ENCODE measurements at regions not wholly inside any gene's neighbourhood (a gene's known extent, or its start where the extent isn't known, plus 50 kb on each side); places are given as distances from the start of the nearest gene placed in this dataset.

DNA sequence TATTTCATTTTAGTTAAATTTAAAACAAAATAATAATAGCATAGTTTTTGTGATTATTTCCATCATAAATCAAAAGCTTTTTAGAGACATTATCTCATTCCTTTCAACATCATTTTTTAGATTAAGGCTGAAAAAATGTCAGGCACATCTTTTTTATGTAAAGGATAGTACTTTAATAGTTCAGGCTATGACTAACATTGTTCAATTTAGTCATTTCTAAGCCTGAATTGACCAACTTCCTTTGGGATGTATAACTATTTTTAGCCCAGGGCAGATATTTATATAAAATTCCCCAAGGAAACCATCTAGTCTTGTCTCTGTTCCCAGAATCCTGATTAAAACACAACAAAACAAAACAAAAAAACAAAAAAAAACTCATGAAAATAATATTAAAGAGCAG, 145.6 kb upstream of the PCDH18 start:
- DNase-seq (ENCODE audit: low read depth, low spot score): no peak

DNA sequence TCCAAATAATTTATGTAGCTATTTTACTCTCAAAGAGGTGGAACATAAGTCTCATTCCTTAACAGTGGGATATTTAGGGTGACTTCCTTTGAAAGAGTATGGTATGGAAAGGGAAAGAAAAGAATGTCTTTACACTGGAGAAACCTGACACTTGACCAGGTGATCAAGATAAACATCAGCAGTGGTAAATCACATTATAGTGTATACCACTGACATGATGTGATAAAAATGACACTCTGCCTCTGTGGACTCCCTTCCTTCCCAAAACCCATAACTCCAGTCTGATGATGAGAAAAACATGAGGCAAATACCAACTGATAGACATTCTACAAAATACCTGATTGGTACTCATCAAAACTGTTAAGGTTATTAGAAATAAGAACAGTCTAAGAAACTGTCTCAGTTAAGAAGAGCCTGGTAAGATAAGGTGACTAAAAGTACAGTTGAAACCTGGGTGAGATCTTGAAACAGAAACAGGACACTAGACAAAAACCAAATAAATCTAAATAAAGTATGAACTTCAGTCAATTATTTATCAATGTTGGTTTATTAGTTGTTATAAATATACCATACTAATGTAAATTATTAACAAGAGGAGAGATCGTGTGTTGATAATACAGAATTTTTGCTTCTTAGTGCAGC, 144.2 kb upstream of the PCDH18 start:
- no peak for DNase-seq (ENCODE audit: low read depth, low spot score)

DNA sequence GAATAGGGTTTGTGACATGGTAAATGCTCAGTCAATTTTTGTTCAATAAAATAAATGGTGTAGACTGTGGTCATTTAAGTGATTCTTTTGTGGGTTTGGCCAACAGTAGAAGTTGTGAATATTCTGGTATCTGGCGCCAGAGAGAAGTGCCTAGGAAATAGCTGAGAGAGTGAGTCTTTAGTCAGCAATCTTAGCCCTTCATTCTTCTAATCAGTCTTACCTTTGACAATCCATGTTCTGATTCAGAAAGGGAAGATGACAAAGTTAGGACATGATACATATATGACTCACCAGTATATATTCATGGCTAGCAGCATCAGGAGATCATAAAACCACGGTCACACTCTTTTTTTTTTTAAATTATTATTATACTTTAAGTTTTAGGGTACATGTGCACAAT, 141.8 kb upstream of the PCDH18 start:
- no peak for DNase-seq (ENCODE audit: low read depth, low spot score)

DNA sequence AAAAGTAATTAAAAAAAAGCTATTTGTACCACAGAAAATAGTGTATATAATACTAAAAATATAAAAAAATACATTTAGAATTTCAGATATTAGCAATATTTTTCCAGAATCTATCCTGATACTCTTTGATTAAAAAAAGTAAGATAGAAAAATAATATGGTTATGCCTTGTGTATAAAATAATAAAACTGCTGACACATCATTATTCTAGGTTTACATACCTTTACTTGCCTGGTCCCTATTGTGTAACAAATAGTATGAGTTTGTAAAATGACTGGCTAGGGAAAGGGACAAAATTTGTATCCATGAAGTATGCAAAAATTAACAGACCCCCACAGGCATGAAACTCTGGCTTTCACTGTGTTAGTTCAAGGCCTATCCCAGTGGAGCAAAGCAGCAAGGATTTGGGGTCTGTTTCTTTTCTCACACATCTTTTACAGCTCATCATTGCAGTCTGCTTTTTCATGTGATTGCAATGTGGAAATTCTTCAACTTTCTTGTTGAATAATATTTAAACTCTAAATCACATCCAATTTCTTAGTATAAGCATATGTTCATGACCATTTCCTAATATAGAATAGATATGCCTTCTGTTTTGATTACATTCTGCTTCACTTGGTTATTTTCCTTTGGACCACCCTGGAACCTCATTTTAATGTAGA, 136.7 kb upstream of the PCDH18 start:
- no peak for DNase-seq (ENCODE audit: low read depth, low spot score)

DNA sequence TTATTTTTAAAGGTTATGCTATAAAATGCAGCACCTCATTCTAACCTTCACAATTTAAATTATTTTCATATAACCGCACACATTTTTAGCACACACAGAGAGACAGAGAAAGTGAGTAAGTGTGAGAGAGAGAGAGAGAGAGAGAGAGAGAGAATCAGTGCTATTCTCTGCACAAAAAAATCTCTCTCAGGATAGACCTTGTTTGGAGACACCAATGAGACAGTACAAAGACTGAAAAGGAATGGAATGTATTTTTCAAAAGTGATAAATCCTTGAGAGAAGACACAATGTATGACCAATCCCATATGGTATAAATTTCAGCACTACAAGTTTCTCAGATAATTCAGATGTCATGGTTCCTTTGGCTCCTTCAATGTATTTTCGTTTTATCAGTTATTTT, 132.1 kb upstream of the PCDH18 start:
- no peak for DNase-seq (ENCODE audit: low read depth, low spot score)

DNA sequence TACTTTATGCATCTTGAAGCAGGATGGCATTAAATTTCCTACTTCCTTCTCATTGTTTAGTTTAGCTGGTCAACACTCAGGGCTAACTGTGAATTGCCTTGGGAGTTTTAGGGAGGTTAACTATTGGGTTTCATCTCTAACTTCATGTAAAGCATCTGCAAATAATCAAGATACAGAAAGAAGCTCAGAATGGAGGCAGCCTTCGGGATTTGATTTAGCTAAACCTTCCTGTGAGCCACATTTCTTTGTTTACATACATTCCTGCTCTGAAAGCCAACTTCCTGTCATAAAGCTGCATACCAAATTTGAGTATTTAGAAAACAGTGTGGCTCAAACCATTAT, 131.7 kb upstream of the PCDH18 start:
- DNase-seq (ENCODE audit: low read depth, low spot score): peak; percentile 80

DNA sequence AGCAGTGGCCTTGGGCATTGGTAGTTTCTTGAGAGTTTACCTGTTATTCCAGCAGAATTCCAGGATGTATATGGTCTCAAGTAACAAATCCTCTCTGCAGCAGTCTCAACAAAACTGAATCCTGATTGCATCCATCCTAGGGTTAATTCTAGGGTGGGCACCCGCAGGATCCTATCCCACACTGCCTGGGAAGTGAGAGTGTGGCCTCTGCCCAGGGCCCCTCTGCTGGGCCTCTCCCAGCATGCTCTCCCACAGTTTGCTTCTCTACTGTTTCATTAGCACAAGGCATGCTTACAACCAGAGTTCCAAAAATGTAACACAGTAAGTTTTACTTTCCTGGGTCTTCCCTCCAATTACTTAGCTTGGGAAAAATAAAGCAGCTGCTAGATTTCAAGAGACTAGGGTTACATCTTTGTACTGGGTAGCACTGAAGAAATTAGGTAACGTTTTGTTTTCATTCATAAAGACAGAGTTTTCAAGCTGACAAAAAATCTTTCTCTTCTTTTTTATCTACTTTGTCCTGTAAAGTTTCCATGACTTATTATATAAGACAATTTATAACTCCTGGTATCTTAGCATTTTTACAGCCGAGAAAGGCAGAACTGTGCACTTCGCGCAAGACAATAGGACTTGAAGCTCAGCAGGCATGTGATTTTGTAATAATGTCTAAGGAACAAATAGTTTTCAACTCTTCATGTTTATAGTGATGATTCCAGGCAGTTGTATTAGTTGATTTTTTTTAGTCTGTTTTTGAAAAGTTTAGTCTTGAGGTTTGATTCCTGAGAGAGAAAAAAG, 131.2 kb upstream of the PCDH18 start:
- no peak for DNase-seq (ENCODE audit: low read depth, low spot score)

DNA sequence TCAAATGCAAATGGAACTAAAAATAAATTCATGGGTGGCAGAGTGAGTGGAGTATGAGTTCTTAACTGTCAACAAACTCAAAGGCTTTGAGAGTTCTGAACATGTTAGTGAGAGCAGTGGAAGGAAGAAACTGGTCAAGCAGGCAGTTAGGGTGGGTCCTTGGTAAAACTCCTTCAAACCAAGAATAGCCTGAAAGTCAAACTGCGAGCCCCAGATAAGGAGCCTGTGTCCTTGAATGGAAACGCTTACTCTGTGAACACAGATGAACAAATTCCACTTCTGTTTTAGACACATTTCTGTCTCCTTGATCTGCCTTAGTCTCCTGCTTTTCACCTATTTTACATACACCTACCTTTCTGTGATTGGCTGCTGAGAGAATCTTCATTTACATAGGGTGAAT, 129.4 kb upstream of the PCDH18 start:
- no peak for DNase-seq (ENCODE audit: low read depth, low spot score)

DNA sequence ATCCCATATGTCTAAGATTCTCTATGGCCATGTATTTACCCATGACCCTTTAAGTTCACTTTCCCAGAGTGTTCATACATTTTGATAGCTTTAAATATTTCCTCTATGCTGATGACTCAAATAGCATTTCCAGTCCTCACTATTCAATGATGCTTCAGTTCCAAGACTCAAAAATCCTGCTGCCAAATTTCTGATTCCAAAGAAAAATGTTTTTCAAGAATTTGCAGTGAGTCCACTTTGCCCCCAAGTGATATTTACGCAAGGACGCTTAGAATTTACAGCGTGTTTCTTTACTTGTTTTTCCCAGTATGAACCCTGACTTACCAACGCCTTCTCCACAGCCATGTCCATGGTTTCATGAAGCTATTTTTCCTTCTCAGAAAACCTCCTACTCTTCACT, 127.9 kb upstream of the PCDH18 start:
- no peak for DNase-seq (ENCODE audit: low read depth, low spot score)

DNA sequence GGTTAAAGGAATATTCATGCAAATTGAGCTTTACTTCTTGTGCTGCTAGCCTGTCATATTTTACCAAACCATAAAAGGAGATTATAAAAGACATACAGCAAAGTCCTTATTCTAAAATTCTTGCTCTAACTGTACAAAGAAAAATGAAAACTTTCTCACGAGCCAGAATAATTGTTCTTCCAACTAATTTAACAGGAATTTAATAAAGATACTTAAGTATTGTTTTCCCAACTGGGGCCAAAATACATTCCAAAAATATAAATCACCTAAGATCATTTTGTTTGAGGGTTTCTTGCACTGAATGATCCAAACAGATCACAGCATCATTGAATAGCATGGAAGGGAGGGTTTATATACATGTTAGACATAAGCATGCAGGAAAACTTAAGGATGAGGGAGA, 127.1 kb upstream of the PCDH18 start:
- DNase-seq (ENCODE audit: low read depth, low spot score): no peak

DNA sequence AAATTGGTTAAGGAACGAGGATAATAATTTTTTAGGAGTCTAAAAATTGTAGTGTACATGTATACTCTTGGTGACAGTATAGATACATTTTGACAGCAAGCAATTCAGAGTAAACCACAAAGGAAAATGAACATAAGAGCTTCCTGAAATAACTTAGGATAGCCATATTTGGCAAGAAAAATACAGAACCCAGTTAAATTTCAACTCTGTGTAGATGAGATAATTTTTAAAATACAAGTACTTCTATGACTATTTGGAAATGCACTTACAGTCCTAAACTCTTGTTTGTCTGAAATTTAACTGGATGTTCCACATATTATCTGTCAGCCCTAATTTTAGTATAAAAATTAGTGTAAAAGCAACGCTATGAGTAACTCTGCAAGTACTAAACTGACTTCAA, 124.4 kb upstream of the PCDH18 start:
- DNase-seq (ENCODE audit: low read depth, low spot score): no peak

DNA sequence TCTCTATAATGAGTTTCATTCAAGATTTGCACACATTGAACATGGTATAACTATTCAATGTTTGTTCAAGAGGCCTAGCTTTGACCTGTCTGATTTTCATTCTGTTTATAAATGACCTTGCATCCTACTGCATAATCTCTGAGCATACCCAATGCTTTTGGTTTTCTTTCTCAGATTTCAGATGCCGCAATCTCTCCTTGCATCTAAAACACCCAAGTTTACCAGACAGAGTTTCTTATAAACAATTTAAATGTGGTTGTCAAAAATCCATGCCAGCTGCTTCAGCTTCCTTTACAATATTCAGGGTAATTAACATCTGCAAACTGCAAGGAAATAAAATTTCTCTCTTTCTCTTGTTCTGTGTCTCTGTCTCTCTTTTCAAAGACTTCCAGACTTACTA, 123.0 kb upstream of the PCDH18 start:
- no peak for DNase-seq (ENCODE audit: low read depth, low spot score)

DNA sequence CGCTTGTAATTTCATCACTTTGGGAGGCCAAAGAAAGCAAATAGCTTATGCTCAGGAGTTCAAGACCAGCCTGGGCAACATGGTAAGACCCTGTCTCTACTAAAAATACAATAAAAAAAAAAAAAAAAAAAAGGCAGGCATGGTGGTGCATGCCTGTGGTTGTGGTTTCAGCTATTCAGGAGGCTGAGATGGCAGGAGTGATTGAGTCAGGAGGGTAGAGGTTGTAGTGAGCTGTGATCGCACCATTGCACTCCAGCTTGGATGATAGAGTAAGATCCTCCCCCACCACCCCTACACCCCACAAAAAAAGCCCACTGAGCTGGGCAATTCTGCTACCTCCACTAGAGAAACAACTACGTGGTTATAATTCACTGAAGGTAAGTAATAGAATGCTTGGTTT, 118.8 kb upstream of the PCDH18 start:
- no peak for DNase-seq (ENCODE audit: low read depth, low spot score)

DNA sequence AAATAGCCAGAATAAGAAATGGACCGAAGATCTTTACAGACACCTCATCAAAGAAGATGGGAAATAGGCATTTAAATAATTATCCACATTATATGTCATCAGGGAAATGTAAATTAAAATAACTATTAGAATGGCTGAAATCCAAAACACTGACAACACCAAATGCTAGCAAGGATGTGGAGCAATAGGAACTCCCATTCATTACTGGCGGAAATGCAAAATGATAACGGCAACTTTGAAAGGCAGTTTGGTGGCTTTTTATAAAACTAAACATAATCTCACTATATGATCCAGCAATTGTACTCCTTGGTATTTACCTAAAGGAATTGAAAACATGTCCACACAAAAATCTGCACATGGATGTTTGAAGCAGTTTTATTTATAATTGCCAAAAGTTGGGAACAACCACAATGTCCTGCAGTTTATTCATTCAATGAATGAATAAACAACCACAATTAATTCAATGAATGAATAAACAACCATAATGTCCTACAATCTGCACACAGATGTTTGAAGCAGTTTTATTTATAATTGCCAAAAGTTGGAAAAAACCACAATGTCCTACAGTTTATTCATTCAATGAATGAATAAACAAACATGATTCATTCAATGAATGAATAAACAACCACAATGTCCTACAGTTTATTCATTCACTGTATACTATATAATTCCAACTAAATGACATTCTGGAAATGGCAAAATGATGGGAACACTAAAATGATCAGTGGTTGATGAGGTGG, 117.6 kb upstream of the PCDH18 start:
- DNase-seq (ENCODE audit: low read depth, low spot score): no peak

DNA sequence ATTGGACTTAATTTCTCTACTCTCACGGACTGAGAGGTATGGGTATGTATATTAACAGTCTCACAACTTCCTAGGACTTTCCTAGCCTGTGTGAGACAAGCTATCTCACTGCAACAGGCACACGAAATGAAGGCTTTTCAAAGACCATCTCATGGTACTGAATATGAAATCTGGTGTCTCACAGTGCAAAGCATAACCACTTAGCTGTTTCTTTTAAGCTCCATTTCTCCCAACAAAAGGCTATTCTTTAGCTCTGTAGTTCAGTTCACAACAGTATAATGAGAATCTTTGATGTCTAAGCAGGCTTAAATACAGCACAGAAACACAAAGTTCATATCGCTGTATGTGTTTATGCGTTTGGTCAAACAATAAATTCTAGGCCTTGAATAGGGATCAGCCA, 116.2 kb upstream of the PCDH18 start:
- DNase-seq (ENCODE audit: low read depth, low spot score): no peak

DNA sequence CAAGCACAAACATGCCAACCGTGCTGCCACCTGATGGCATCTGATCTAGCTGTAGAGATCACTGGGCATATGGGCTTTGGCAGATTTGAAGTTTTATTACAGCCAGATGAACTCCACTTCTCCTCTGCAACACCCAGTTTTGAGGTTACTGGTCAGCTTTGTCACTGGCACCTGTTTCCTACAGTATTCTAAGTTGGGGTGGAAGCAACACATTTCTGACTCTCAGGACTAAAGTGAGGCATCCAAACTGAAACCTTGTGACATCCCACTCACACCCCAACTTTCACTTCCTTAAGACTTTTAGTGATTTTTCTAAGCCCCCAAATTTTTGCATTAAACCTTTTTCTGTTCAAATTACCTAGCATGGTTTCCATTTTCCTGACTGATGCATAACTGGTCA, 115.1 kb upstream of the PCDH18 start:
- DNase-seq (ENCODE audit: low read depth, low spot score): no peak

DNA sequence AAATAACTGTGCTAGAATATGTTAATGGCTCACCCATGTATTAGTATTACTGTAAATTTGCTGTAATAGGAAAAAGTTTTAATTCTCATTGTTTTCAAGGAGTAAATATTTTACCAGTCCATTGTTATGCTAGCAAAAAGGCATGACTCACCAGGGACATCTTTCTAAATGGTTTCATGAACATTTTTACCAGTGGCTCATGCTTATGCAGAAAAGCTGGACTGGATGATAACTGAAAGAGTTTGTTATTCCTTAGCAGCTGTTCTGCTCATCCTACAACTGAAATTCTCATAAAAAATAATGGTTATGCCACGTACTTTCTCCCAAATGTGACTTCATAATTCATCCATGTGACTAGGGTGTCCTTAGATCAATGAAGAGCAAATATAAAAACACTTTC, 111.9 kb upstream of the PCDH18 start:
- DNase-seq (ENCODE audit: low read depth, low spot score): no peak

DNA sequence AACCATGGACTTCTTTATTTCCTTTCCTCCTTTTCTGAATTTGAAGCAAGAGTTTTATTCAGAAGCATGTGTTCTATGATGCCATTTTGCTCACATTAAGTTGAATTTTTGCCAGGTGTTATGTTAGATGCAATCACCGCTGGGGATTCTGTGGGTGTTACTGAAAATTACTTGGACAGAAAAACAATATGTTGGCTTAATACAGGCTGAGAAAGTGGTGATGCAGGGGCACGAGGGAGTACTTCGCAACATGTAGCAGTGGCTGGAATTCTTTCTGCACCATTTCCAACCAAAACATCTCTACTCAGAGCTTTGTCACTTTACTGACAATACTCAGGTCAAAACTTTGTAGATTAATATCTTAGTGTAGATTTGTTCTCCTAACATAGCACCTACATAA, 109.2 kb upstream of the PCDH18 start:
- DNase-seq (ENCODE audit: low read depth, low spot score): no peak

DNA sequence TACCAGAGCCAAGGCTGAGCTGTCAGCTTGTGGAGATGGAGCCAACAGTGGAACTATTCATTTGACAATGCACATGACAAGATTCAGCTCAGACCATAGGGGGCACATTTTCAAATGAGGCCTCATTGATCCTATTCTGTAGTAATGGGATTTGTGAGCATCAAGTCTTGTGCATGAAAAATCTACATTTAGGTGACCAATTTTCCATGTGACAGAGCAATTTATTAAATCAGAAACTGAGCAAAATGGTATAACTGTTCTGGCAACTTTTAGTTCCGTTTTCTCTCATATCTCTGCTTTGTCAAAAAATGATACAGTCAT, 108.5 kb upstream of the PCDH18 start:
- DNase-seq (ENCODE audit: low read depth, low spot score): no peak

DNA sequence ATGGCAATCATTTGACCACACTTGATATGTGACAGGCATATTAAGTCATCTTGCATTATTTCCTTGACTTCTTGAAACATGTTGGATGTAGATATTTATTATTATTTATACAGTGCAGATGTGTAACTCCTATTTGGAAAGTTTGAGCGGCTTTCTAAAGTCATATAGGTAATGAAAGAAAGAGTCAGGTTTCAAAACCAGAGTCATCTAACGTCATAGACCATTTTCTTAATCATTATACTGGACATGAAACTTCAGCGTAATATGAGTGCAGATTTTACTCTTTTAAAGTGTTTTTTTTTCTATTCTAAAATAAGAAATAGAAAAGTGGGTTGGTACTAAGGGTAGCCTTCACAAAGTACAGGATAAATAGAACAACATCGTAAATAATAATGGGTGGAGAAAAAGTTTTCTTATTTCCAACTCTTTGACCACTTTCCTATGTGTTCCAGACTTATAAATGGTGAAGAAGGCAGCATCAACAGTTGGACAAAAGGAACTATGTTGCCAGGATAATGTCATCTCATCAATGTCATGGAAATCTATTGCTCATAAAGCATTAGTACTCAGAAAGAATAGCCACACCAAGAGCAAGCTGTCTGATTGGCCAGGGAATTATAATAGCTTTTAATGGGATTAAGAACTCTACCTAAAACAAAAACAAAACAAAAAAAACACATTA, 108.0 kb upstream of the PCDH18 start:
- no peak for DNase-seq (ENCODE audit: low read depth, low spot score)

DNA sequence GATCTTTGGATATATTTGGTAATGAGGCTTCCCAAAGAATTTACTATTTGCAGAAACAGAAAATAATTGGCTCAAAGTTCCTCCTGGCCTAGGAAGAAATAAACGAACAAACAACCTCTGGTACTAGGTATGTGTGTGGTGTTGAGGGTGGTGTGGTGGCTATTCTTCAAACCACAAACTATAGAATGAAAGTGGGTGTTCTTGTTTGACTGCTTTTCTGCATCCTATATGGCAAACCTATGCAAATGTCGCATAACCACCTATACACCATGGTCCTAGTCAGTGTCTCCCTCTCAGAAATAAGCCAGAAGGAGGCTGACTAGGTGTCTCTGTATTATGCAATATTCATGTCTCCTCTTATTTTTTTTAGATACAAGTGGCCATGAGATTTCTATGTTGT, 106.6 kb upstream of the PCDH18 start:
- DNase-seq (ENCODE audit: low read depth, low spot score): no peak

DNA sequence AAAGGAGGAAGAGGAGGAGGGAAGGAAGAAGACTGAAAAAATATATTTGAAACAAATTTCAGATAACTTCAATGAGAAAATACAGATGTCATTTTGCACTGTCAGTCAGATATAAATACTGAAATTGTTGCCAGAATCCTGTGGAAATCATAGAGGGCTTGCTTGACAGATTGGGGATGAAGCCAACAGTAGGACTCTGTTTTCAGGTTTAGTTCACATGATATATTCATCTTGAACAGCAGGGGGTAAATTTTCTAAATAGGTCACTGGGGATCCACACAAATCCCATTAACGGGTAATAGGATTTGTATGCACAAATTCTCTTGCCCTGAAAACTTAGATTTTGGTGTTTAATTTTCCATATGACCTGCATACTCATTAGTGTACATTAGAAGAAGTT, 103.3 kb upstream of the PCDH18 start:
- no peak for DNase-seq (ENCODE audit: low read depth, low spot score)
